ENCODE measurements at regions not wholly inside any gene's neighbourhood (a gene's known extent, or its start where the extent isn't known, plus 50 kb on each side); places are given as distances from the start of the nearest gene placed in this dataset.

DNA sequence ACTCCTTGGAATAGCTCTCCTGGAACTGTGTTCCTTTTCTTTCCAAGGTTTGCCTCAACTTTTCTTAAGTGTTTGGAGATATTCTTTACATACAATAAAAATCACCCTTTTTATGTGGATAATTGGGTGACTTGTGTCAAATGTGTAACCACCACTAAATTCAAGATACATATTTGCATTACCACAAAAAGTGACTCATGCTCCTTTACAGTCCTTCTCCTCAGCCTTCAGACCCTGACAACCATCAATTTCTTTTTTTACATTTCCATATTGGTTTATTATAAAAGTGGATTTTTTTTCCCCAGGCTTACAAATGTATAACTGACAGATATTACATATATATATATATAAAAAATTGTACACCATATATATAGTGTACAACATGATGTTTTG, 372.0 kb upstream of the KCNN2 start:
- DNase-seq (ENCODE audit: low read depth), result no peak
- no peak overlapping the region for H3K4me3 ChIP-seq (ENCODE audit: control insufficient read depth, low read depth, low read length)

DNA sequence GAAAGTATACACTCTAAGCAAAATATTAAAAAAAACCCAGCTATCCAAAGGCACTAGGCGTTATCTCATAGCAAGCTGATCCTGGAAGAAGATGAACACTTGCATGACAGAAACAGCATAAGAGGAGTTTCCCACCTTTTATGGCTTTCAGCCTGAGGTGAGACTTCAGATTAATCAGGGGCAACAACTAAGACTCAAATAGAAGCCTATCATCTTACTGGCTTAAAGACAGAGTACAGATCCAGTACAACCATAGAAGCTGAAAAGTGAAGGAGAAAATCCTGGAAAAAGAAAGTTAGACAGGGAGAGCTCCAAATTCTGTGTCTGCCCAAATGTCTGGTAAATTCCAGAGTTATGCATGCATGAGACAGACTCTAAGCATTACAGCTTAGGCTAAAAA, 360.8 kb upstream of the KCNN2 start:
- TF ChIP-seq, protein P1, sequence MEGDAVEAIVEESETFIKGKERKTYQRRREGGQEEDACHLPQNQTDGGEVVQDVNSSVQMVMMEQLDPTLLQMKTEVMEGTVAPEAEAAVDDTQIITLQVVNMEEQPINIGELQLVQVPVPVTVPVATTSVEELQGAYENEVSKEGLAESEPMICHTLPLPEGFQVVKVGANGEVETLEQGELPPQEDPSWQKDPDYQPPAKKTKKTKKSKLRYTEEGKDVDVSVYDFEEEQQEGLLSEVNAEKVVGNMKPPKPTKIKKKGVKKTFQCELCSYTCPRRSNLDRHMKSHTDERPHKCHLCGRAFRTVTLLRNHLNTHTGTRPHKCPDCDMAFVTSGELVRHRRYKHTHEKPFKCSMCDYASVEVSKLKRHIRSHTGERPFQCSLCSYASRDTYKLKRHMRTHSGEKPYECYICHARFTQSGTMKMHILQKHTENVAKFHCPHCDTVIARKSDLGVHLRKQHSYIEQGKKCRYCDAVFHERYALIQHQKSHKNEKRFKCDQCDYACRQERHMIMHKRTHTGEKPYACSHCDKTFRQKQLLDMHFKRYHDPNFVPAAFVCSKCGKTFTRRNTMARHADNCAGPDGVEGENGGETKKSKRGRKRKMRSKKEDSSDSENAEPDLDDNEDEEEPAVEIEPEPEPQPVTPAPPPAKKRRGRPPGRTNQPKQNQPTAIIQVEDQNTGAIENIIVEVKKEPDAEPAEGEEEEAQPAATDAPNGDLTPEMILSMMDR (IDR thresholded peaks at IDR 0.05; ENCODE audit: control insufficient read depth, insufficient read depth, low read depth, low read length, missing control alignments), result no peak
- DNase-seq (ENCODE audit: low read depth), result no peak
- no peak overlapping the region for H3K4me3 ChIP-seq (ENCODE audit: control insufficient read depth, low read depth, low read length)

More for the DNA sequence above, 372.0 kb upstream of the KCNN2 start:
- TF ChIP-seq, protein P1 (IDR thresholded peaks at IDR 0.05; ENCODE audit: control insufficient read depth, insufficient read depth, low read depth, low read length, missing control alignments), result no peak

DNA sequence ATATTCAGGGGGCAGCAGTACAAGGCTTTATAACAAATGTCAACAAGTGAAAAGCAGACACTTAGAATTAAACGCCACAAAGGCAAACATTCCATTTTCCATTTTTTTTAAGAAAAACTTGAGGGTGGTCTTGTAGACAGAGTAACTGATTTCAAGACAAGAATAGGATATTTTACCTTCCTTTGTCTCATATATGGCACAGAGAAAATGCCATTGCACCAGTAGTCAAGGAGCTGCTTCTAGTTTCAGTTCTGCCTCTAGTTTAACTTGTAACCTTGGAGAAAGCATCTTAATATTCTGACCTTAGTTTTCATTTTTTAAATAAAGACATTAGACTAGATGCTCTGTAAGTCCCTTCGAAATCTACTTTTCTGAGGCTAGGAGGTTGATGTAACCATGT, 355.3 kb upstream of the KCNN2 start:
- TF ChIP-seq, protein P1 (IDR thresholded peaks at IDR 0.05; ENCODE audit: control insufficient read depth, insufficient read depth, low read depth, low read length, missing control alignments), result no peak
- no peak overlapping the region for H3K4me3 ChIP-seq (ENCODE audit: control insufficient read depth, low read depth, low read length)
- no peak for DNase-seq (ENCODE audit: low read depth)

DNA sequence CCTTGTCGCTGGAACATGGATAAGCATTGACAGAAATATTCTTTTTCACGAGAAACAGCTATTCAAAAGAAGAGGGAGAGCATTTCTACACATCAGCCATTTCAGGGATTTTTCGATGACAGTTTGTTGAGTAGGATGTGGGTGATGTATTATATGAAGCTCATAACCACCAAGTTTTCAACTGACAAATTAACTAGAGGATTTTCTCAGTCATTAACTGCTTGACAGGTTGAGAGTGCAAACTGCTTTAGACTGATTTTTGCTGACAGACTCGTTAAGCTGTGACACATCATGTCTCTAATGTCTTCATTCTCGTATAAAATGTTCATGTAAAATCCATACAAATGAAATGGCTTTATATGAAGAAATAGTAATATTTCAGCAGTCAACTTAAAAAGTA, 354.2 kb upstream of the KCNN2 start:
- TF ChIP-seq, protein P1 (IDR thresholded peaks at IDR 0.05; ENCODE audit: control insufficient read depth, insufficient read depth, low read depth, low read length, missing control alignments), result no peak
- H3K4me3 ChIP-seq (ENCODE audit: control insufficient read depth, low read depth, low read length), result no peak overlapping the region
- DNase-seq (ENCODE audit: low read depth), result no peak

DNA sequence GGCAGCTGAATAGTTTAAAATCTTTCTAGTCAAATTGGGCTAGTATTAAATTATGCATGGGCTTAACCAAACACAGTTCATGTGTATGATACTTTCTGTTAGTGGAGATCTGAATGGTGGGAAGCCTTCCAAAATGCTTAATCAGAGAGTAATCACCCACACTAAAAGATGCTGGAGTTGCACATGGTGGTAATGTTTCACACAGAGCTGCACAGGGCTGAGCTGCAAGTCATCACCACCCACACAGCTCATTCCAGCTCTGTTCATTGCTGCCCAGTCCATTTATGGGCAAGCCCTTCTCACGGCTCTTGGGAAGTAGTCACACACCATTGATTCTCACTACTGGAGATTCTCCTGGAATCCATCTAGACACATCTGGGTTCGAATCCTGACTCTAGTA, 351.5 kb upstream of the KCNN2 start:
- TF ChIP-seq, protein P1 (IDR thresholded peaks at IDR 0.05; ENCODE audit: control insufficient read depth, insufficient read depth, low read depth, low read length, missing control alignments), result no peak
- DNase-seq (ENCODE audit: low read depth), result no peak

DNA sequence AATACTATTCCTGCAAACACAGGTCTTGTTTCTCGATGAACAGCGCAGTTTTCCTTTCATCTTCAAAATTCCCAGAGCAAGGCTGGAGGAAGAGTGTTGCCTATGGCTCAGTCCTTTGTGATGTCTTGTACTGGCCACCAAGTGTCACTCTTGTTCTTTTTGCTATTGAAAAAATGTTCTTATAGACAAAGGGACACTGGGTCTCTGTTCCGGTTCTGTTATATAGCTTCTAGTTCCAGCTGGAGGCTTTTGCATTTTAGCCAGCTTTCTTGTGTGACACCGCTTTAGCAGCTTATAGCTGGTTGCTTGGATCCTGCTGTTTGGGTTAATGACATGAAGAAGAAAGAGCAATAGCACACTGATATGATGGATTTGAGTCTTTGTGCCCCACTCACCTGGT, 343.7 kb upstream of the KCNN2 start:
- no peak overlapping the region for H3K4me3 ChIP-seq (ENCODE audit: control insufficient read depth, low read depth, low read length)
- TF ChIP-seq, protein P1 (IDR thresholded peaks at IDR 0.05; ENCODE audit: control insufficient read depth, insufficient read depth, low read depth, low read length, missing control alignments), result no peak
- DNase-seq (ENCODE audit: low read depth), result no peak

More for the DNA sequence above, 351.5 kb upstream of the KCNN2 start:
- no peak overlapping the region for H3K4me3 ChIP-seq (ENCODE audit: control insufficient read depth, low read depth, low read length)

DNA sequence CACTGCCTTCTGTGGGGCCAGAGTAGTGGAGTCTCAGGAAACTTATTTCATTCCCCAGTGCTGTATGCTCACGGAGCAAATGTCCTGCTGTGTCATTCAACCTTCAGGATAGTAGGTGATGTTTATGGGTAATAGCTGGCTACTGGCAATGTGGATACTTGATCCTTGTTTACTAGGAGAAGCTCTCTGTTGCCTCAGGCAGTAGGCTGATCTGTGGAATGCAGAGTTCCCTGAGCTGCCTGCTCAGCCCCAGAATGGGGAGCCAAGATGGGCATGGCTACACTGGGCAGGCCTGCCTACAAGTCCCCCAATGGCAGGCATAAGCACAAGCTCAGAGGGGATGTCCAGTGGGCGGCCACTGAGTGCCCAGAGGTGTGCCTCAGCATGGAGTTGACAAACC, 323.1 kb upstream of the KCNN2 start:
- TF ChIP-seq, protein P1 (IDR thresholded peaks at IDR 0.05; ENCODE audit: control insufficient read depth, insufficient read depth, low read depth, low read length, missing control alignments), result no peak
- no peak for DNase-seq (ENCODE audit: low read depth)
- H3K4me3 ChIP-seq (ENCODE audit: control insufficient read depth, low read depth, low read length), result no peak overlapping the region

Measured in AG09309 (cell line).